HL-60/S4 (cell line): ENCODE measurements at regions not wholly inside any gene's neighbourhood (a gene's known extent, or its start where the extent isn't known, plus 50 kb on each side); places are given as distances from the start of the nearest gene placed in this dataset.

Source experiments
- in situ Hi-C: fragments of 300-500 bp; cut with MboI; formaldehyde crosslinking; loops from 2 replicates; pipeline ENCODE4 v1.14.3; 2022; ENCODE audit warnings: low sequenced_read_pairs

GRCh38 chr17:10987786-10988185, 149.9 kb upstream of the PIRT start:
- in situ Hi-C loops: no loop called here

GRCh38 chr17:10984220-10984619, 146.3 kb upstream of the PIRT start:
- in situ Hi-C loops: no loop called here

DNA sequence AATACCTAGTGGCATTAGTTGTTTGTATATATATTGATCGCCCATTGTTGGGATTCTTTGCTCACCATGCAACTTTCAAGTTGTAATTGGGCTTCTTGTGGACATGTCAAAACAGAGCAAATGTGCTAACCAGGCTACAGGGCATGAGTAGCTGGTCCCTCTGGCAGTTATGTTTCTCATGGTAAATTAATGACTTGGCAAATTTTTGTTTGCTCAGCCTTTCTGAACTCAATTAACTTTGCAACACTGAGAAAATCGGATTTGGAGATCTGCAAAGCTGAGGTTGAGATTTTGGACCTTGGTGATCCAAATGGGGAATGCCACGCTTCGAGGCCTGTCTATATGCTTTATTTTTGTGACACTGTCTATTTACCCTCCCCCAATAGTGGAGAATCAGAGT, 138.5 kb upstream of the PIRT start:
- in situ Hi-C loops: no loop called here

DNA sequence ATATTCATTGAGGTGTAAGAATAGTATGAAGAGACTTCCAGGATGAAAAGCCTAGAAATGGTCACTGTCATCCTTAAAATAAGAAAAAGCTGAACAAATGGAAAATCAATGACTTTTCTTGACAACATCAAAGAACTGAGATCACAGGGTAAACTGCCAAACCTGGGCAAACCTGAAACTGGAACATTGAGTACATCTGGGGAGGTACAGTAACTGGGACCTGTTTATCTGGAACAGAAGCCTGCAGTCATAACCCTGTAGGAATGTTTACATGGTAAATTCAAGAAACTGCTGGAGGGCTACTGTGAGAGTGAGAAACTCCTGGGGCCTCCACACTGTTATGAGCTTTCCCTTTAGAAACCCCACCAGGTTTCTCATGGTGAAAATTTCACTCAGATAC, 130.1 kb upstream of the PIRT start:
- in situ Hi-C loops: loop anchor here (25.0 kb wide), 1 partner anchor 94 kb away; no protein-coding TSS in a partner anchor

DNA sequence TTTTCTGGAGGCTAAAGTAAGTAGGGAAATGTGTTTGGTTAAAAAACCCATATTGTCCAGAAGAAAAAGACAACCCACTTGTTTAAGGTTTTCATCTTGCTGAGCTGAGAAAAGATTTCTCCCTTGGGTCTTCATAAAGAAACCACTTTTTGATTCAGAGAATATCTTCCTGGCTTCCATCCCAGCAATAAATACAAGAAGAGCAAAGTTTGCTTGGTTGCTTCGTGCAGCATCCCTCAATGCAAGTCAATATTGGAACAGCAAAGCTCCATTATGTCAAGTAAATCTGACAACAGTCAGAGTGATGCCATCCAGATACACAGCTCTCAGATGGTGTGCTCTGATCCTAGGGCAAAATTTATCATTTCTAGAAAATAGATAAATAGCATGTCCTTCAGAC, 118.9 kb upstream of the PIRT start:
- in situ Hi-C loops: loop anchor here (25.0 kb wide), 1 partner anchor 105 kb away; no protein-coding TSS in a partner anchor

GRCh38 chr17:10944819-10945218, 106.9 kb upstream of the PIRT start:
- in situ Hi-C loops: no loop called here

DNA sequence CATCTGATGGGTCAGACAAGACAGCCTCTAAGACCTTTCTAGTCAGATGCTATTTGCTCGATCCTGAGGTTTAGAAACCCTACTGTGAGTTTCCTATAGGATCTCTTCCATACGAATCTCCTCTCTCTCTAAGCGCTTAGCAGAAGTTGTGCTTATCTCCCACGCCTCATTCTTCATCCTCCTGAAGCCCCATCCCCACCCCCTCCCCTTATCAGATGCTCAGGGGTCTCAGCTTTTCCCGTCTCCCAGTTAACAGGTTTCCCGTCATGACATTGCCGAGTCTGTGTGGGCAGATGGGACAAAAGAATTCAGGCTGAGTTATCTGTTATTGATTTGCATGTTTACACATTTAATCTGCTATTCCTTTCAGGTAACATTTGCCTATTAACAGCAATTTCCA, 99.0 kb upstream of the PIRT start:
- in situ Hi-C loops: no loop called here

GRCh38 chr17:10932938-10933337, 95.1 kb upstream of the PIRT start:
- in situ Hi-C loops: no loop called here

- in situ Hi-C loops: no loop called here
These were observed 93.2 kb upstream of the PIRT start for GRCh38 chr17:10931133-10931532.

- in situ Hi-C loops: no loop called here
These were observed 89.8 kb upstream of the PIRT start for GRCh38 chr17:10927712-10928111.

- in situ Hi-C loops: no loop called here
These were observed 82.7 kb upstream of the PIRT start for GRCh38 chr17:10920558-10921108.

GRCh38 chr17:10907370-10907769, 69.5 kb upstream of the PIRT start:
- in situ Hi-C loops: no loop called here

DNA sequence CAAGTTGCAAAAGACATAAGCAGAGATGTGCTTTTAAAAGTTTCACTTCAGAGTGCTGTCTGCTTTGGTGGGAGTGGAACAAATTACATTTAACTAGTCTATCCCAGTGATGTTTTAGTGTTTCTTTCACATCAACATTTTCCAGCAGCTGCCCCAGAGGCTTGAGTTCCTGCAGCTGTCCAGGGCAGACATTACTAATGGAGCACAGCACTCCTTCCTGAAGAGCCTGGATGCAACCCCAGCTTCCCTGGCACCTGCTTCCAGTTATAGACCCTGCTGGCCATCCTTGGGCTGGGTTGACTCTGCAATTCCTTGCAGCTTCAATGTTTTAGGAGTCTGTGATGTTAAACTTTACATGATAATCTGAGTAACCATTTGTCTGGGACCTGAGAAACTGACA, 61.4 kb upstream of the PIRT start:
- in situ Hi-C loops: loop anchor here (25.0 kb wide), 1 partner anchor 238 kb away; no protein-coding TSS in a partner anchor

DNA sequence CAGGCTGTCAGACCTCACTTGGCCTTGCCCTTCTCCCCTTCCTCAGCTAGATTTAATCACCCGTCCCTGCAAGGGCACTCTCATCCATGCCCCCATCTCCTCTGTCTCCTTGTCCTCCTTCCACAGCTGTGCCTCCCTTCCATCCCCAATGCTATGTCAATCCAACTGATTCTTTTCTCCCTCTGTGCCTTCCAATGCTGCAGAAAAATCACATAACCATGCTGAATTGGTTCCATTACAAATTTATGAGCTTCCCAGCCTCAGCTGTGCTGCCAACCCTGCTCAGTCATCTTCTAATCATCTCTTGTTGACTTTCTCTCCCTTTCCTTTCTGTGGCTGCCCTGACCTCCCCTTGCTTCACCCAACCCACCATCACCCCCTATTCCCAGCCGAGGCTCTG, 56.3 kb upstream of the PIRT start:
- in situ Hi-C loops: loop anchor here (25.0 kb wide), 1 partner anchor 243 kb away; no protein-coding TSS in a partner anchor

DNA sequence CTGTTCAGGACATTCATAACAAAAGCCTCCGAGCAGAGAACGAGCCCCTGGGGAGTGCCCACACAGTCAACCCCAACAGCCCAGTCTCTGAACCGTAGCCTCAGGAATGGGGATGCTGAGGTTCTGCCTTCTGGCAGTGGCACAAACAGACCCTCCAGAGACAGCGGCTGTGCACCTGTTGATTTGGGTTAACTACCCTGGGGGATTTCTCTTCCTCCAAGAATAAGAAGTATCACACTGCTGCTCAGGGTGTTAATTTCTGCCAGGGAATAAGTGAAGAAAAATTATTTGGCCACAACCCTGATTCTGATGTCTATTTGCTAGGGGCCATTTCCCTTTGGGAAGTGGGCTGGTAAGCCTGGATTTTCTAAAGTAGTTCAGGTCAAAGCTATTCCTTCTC, 51.0 kb upstream of the PIRT start:
- in situ Hi-C loops: loop anchor here (25.0 kb wide), 1 partner anchor 248 kb away; no protein-coding TSS in a partner anchor
